GM12875 (cell line): ENCODE measurements at regions not wholly inside any gene's neighbourhood (a gene's known extent, or its start where the extent isn't known, plus 50 kb on each side); places are given as distances from the start of the nearest gene placed in this dataset.

Experiments
- H3K4me3 ChIP-seq: one replicate; pipeline ENCODE4 v1.5.1; 2011; ENCODE audit warnings: low read depth, low read length, control low read depth
- CTCF ChIP-seq: IDR thresholded peaks from 2 replicates; pipeline ENCODE4 v1.5.1; 2011; ENCODE audit warnings: low read depth, mild to moderate bottlenecking, control low read depth, inconsistent platforms, low read length, moderate library complexity, borderline replicate concordance; ENCODE audit not compliant: insufficient read depth

DNA sequence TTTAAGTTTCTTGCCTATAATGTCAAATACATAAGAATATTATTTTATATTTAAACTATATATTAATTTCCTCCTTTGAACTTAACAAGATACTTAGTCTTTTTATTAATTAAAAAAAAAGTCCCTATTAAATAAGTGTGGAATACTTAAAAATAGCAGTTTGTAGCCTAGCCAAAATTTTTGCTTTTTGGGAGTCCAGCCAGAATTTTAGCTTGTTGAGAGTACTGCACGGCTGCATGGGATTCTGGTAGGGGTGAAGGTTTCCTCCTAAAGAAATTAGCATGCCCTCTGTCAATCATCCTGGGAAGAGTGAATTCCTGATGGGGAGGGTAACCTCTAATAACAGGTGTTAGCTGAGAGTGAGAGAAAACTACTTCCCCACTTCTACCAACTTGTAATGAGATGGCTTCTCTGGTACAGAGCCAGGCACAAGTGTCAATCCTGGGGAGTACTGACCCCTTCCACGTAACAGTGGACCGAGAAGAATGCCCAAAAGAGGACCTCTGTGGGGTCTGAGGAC is 195.7 kb downstream of the SPRY2 start:
- no peak overlapping the region for H3K4me3 ChIP-seq
- TF ChIP-seq CTCF: no peak

DNA sequence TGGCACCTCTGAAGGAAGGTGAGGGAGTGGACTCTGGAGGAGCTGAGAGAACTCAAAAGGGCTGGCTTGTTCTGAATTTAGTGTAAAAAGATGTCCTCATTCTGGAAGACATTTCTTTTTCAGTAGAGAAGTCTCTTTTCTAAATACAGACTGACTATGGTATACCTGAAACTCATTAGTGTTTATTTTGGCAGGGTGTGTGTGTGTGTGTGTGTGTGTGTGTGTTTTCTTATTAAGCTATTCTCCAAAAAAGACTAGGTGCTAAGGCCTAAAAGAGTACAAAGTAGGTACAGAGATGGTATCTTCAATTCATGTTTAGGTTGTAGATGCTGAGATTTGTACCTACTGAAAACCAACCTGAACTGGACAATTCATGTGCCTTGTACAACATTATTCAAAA is 196.4 kb downstream of the SPRY2 start:
- no peak for TF ChIP-seq CTCF
- no peak overlapping the region for H3K4me3 ChIP-seq

DNA sequence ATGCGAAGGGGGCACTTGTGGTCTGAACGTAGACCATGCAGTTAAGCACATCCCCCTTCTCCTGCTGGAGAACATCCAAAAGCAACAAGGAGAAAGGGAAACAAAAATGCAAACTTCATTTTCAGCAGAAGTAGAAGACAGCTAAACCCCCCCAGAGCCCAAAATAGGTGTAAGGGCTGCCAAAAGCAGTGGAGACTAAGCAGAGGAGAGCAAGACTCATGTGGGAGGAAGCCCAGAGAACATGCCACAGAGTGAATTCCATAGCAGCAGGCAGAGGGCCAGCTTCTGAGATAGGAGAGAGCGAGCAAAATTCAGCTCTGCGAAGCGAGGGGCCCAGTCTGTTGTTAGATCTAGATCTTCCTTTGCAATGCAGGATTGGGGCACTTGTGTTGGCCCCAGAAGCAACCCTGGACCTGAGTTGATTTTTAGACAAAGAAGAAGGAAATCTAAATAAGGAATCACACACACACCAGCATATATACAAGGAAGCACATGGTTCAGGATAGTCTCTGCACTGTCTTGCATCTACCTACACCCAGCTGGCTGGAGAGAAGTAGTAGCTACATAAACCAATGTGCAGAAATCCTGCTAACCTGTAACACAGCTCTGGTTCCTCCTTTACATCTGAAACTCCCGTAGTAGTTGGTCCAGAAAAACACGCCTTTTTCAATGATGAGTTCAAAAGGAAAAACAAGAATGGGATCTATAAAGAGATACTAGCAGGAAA is 199.6 kb downstream of the SPRY2 start:
- no peak overlapping the region for H3K4me3 ChIP-seq
- no peak for TF ChIP-seq CTCF

GRCh38 chr13:80140685-80141084 is 200.2 kb downstream of the SPRY2 start:
- TF ChIP-seq CTCF: no peak
- H3K4me3 ChIP-seq: no peak overlapping the region

- no peak for TF ChIP-seq CTCF
- no peak overlapping the region for H3K4me3 ChIP-seq
Measured at GRCh38 chr13:80139196-80139595, 201.7 kb downstream of the SPRY2 start.

DNA sequence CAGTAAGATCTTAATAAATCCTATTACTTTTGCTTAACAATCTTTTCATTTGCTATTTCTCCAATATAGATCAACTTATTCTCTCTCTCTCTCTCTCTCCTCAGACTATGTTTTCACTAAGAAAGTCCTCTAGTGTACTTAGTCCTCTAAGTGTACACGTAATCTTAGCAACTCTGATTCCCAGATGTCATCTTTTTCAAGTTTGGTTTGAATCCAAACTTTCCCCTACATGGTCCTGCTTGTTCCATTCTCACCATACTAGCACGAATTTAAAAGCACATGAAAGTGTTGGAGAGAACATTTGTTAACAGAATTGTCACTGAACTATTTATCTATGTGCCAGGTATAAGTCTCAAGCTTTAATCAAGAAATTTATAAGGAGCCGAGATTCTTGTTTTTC is 202.9 kb downstream of the SPRY2 start:
- TF ChIP-seq CTCF: no peak
- no peak overlapping the region for H3K4me3 ChIP-seq

- no peak overlapping the region for H3K4me3 ChIP-seq
- TF ChIP-seq CTCF: no peak
Measured at GRCh38 chr13:80134346-80134745, 206.6 kb downstream of the SPRY2 start.
